IPS-NIHi7 (cell line): ENCODE measurements at regions not wholly inside any gene's neighbourhood (a gene's known extent, or its start where the extent isn't known, plus 50 kb on each side); places are given as distances from the start of the nearest gene placed in this dataset.

ENCODE experiments used
- DNase-seq: peaks from one replicate; pipeline ENCODE4 v3.0.0; 2012; ENCODE audit warnings: mixed read lengths; ENCODE audit errors: extremely low spot score

GRCh38 chr5:85168474-85168873 lies 783.8 kb upstream of the EDIL3 start:
- DNase-seq: no peak

- DNase-seq: no peak
Observed at GRCh38 chr5:85170183-85170582, 785.5 kb upstream of the EDIL3 start.

GRCh38 chr5:85173469-85173868 lies 788.8 kb upstream of the EDIL3 start:
- DNase-seq: no peak

- DNase-seq: no peak
Observed at GRCh38 chr5:85182344-85182743, 797.7 kb upstream of the EDIL3 start.

- no peak for DNase-seq
Observed at GRCh38 chr5:85204289-85204688, 819.6 kb upstream of the EDIL3 start.

GRCh38 chr5:85205430-85205829 lies 820.8 kb upstream of the EDIL3 start:
- DNase-seq: no peak

- DNase-seq: no peak
Observed at GRCh38 chr5:85225388-85225787, 840.7 kb upstream of the EDIL3 start.

GRCh38 chr5:85249204-85249603 lies 864.5 kb upstream of the EDIL3 start:
- DNase-seq: no peak

- no peak for DNase-seq
Observed at GRCh38 chr5:85263125-85263524, 878.4 kb upstream of the EDIL3 start.

- no peak for DNase-seq
Observed at GRCh38 chr5:85266692-85267091, 882.0 kb upstream of the EDIL3 start.

- DNase-seq: no peak
Observed at GRCh38 chr5:85268194-85268593, 883.5 kb upstream of the EDIL3 start.

- no peak for DNase-seq
Observed at GRCh38 chr5:85278193-85278592, 893.5 kb upstream of the EDIL3 start.

- no peak for DNase-seq
Observed at GRCh38 chr5:85288914-85289313, 904.2 kb upstream of the EDIL3 start.

- no peak for DNase-seq
Observed at GRCh38 chr5:85293145-85293785, 908.6 kb upstream of the EDIL3 start.

- no peak for DNase-seq
Observed at GRCh38 chr5:85304524-85304923, 919.8 kb upstream of the EDIL3 start.

- DNase-seq: no peak
Observed at GRCh38 chr5:85305766-85306165, 921.1 kb upstream of the EDIL3 start.

- no peak for DNase-seq
Observed at GRCh38 chr5:85311536-85311935, 926.9 kb upstream of the EDIL3 start.

GRCh38 chr5:85320495-85320894 lies 935.8 kb upstream of the EDIL3 start:
- DNase-seq: peak; percentile 8

GRCh38 chr5:85333276-85333675 lies 948.6 kb upstream of the EDIL3 start:
- no peak for DNase-seq

- peak; percentile 9 for DNase-seq
Observed at GRCh38 chr5:85337435-85337834, 952.8 kb upstream of the EDIL3 start.

GRCh38 chr5:85340790-85341189 lies 956.1 kb upstream of the EDIL3 start:
- no peak for DNase-seq

- DNase-seq: no peak
Observed at GRCh38 chr5:85345818-85346217, 961.1 kb upstream of the EDIL3 start.

GRCh38 chr5:85357309-85357708 lies 972.6 kb upstream of the EDIL3 start:
- DNase-seq: no peak

- DNase-seq: no peak
Observed at GRCh38 chr5:85375525-85375924, 990.8 kb upstream of the EDIL3 start.
